SK-N-SH treated with all-trans-retinoic acid at 6 μM for 48 hours (cell line): ENCODE measurements at regions not wholly inside any gene's neighbourhood (a gene's known extent, or its start where the extent isn't known, plus 50 kb on each side); places are given as distances from the start of the nearest gene placed in this dataset.

Experiments used
- BACH2 ChIP-seq: fragments of 250-450 bp; sonication (Bioruptor Pico); IDR thresholded peaks from 2 replicates; pipeline ENCODE4 v1.9.0; 2021; ENCODE audit warnings: mild to moderate bottlenecking, borderline replicate concordance
- CREB5 ChIP-seq: fragments of 250-450 bp; sonication (Bioruptor Pico); IDR thresholded peaks from 2 replicates; pipeline ENCODE4 v1.5.1; 2020; ENCODE audit warnings: low read depth, mild to moderate bottlenecking, moderate library complexity
- CSDC2 ChIP-seq: fragments of 250-450 bp; sonication (Bioruptor Pico); IDR thresholded peaks from 2 replicates; pipeline ENCODE4 v1.5.0; 2020; ENCODE audit warnings: mild to moderate bottlenecking, moderate library complexity
- OSR1 ChIP-seq: fragments of 250-450 bp; sonication (Bioruptor Pico); IDR thresholded peaks from 2 replicates; pipeline ENCODE4 v1.8.0; 2022; ENCODE audit warnings: moderate library complexity, mild to moderate bottlenecking, inconsistent platforms
- PATZ1 ChIP-seq: fragments of 250-450 bp; sonication (Bioruptor Pico); IDR thresholded peaks from 2 replicates; pipeline ENCODE4 v1.8.0; 2020; ENCODE audit warnings: mild to moderate bottlenecking, moderate library complexity, borderline replicate concordance
- RARB ChIP-seq: fragments of 250-450 bp; sonication (Bioruptor Pico); IDR thresholded peaks from 2 replicates; pipeline ENCODE4 v1.8.0; 2021; ENCODE audit warnings: mild to moderate bottlenecking, moderate library complexity
- TCF4 ChIP-seq: fragments of 250-450 bp; sonication (Bioruptor Pico); IDR thresholded peaks from 2 replicates; pipeline ENCODE4 v1.8.0; 2021; ENCODE audit warnings: mild to moderate bottlenecking, moderate library complexity, borderline replicate concordance
- TOX ChIP-seq: fragments of 250-450 bp; sonication (Bioruptor Pico); IDR thresholded peaks from 2 replicates; pipeline ENCODE4 v1.8.0; 2021; ENCODE audit warnings: mild to moderate bottlenecking, moderate library complexity, borderline replicate concordance

GRCh38 chr17:70011750-70012149, 63.3 kb upstream of the KCNJ16 start:
- TF ChIP-seq CSDC2 (no peak), PATZ1 (CRISPR knock-in tag) (no peak), RARB (CRISPR knock-in tag) (no peak), TOX (CRISPR knock-in tag) (no peak), OSR1 (CRISPR knock-in tag) (no peak), BACH2 (CRISPR knock-in tag) (no peak), TCF4 (CRISPR knock-in tag) (no peak), CREB5 (no peak)
